ENCODE measurements at regions not wholly inside any gene's neighbourhood (a gene's known extent, or its start where the extent isn't known, plus 50 kb on each side); places are given as distances from the start of the nearest gene placed in this dataset.

DNA sequence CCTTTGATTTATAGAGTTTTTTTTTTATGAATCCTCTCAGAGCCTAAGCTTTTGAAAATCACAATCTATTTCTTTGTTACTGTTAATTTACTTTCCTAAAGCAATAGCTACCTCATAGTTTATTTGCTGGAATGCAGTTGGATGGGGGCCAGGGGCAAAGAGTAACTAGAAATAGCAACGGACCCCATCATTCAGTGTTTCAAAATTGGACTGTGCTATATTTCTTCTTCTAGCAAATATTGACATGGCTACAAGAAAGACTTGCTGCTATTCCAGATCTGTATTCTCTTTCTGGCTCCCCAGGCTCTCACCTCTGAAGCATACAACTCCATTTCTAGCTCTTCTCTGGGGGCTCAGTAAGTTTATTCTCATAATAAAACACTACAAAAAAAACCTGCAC lies 661.6 kb upstream of the NRG3 start:
- in situ Hi-C loops (cut with MboI; ENCODE audit: low sequenced_read_pairs) (no loop called here), dilution Hi-C loops (cut with HindIII; ENCODE audit: low sequenced_read_pairs, unreplicated experiment) (no loop called here), intact Hi-C loops (cut with micrococcal nuclease) (no loop called here)
- H2BK20ac ChIP-seq (ENCODE audit: low read depth, low read length): no peak overlapping the region
- CTCF ChIA-PET: no interaction called here
- DNase-seq: no peak
- H4K20me1 ChIP-seq (ENCODE audit: insufficient read depth, low read length): no peaks in the 10 kb centered on the region
- POLR2A ChIA-PET (ENCODE audit: unreplicated experiment): no interaction called here
- no TSS peak for BruUV-seq (replicated peaks)
- no peak overlapping the region for H3K56ac ChIP-seq (ENCODE audit: extremely low read depth, insufficient read depth, low read length)
- H3K9me1 ChIP-seq (ENCODE audit: insufficient read depth, low read length): no peaks in the 10 kb centered on the region
- WGBS, 2 experiments (ENCODE audit: extremely low coverage in 2 of 2, insufficient read length in 1 of 2): no CpG with 5 or more reads among the region's 1 CpG
- H3K27ac ChIP-seq (ENCODE audit: insufficient read depth, low read length): no peak overlapping the region
- H2AK5ac ChIP-seq (ENCODE audit: low read depth, low read length): no peak overlapping the region
- no peaks in the 10 kb centered on the region for H3K4me1 ChIP-seq (ENCODE audit: control insufficient read depth, insufficient read depth, low read length)
- H3K23ac ChIP-seq (ENCODE audit: low read depth, low read length): no peak overlapping the region
- H2BK5ac ChIP-seq (ENCODE audit: low read depth, low read length, poor library complexity, severe bottlenecking): no peak overlapping the region
- H3K9ac ChIP-seq (ENCODE audit: low read depth, low read length): no peak overlapping the region
- H4K5ac ChIP-seq (ENCODE audit: low read depth, low read length): no peak overlapping the region
- H3K4me3 ChIP-seq (ENCODE audit: insufficient read depth, low read depth, low read length): no peak overlapping the region
- no peak overlapping the region for H3K18ac ChIP-seq (ENCODE audit: low read depth, low read length)
- ATAC-seq (ENCODE audit: low read depth): no peak
- H3K14ac ChIP-seq (replicated peaks; ENCODE audit: low read depth, low read length): no peak overlapping the region
- no peaks in the 10 kb centered on the region for H3K27me3 ChIP-seq (ENCODE audit: control insufficient read depth, insufficient read depth, low read length)
- no peak overlapping the region for H4K91ac ChIP-seq (ENCODE audit: insufficient read depth, low read depth, low read length)
- no peak for TF ChIP-seq SMC3 (IDR thresholded peaks at IDR 0.05; ENCODE audit: low read depth, low read length)
- no peak for TF ChIP-seq MXI1 (IDR thresholded peaks at IDR 0.05; ENCODE audit: borderline replicate concordance, low read depth, low read length)
- TF ChIP-seq POLR2A (IDR thresholded peaks at IDR 0.05; ENCODE audit: low read depth, low read length): no peak
- no peak overlapping the region for H2BK15ac ChIP-seq (ENCODE audit: low read depth, low read length)
- H3K79me1 ChIP-seq (ENCODE audit: low read depth in 1 of 2, low read length in 2 of 2): no peaks in the 10 kb centered on the region
- no peak overlapping the region for H2BK120ac ChIP-seq (ENCODE audit: low read depth, low read length)
- no peak overlapping the region for H4K8ac ChIP-seq (ENCODE audit: low read depth in 2 of 2, low read length in 2 of 2)
- H2AFZ ChIP-seq (replicated peaks; ENCODE audit: low read length, poor library complexity): no peak overlapping the region
- peaks cover 5% of the 10 kb centered on the region; the same call in 1 of the 2 replicates for H3K9me3 ChIP-seq (ENCODE audit: control insufficient read depth, insufficient read depth, low read length)
- no peak overlapping the region for H3K4me2 ChIP-seq (ENCODE audit: low read depth, low read length)
- no peak overlapping the region for H2AK9ac ChIP-seq (replicated peaks; ENCODE audit: low read depth, low read length, poor library complexity)
- no peak overlapping the region for H3K4ac ChIP-seq (ENCODE audit: low read depth, low read length)
- H3K36me3 ChIP-seq (ENCODE audit: control insufficient read depth, insufficient read depth, low read length): no peaks in the 10 kb centered on the region

All from IMR-90 (cell line).